ENCODE measurements at regions not wholly inside any gene's neighbourhood (a gene's known extent, or its start where the extent isn't known, plus 50 kb on each side); places are given as distances from the start of the nearest gene placed in this dataset.

DNA sequence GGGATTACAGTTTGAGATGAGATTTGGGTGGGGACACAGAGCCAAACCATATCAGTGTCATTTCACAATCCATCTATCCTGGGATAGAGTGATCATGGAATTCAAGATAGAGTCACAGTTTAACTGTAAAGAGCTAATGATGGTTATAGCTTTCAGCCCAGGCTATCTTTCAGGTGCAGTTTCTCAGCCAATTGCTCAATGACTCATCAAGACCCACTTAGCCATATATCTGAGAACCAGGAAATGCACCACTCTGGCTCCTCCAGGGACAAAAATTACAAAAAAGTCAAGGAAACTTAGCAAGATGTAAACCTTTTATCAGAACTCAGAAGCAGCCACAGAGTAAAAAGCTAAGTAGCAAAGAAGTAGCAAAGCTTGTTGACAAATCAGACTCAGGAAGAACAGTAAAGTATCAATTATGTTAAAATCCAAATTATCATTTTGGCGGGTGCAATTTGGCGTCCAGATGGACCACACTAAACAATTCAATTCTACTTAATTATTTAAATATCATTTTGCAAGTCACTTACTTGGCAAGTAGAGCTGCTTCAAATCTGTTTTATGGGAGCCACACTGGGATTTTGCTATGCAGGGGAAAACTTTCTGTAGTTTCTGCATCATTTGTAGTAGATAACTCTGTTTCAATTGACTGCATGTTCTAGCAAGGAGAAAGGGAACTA is 169.4 kb downstream of the TLE1 start:
- no peaks in the 10 kb centered on the region for H3K9me3 ChIP-seq
- ATAC-seq = no peak
- H3K27me3 ChIP-seq (ENCODE audit: insufficient read depth in 3 of 3, low read length in 2 of 3) = peaks cover 0 to 2% (median 0%) of the 10 kb centered on the region in 3 donors
- intact Hi-C loops (cut with DNase I) = loop anchor here (5.0 to 10.0 kb wide), 4 partner anchors 167 to 1087 kb away; partner anchors contain the start of gene TLE1 (in 1 of the 2)
- no peak overlapping the region for H3K27ac ChIP-seq
- H3K36me3 ChIP-seq (ENCODE audit: insufficient read depth in 1 of 2, low read depth in 1 of 2) = no peaks in the 10 kb centered on the region
- H3K4me3 ChIP-seq = no peak overlapping the region
- no peak for TF ChIP-seq CTCF (IDR thresholded peaks at IDR 0.05)
- 92 to 94% (median 93%) methylated on average over 2 of the region's 2 CpGs for WGBS, 3 donors
- no peak for DNase-seq
- H3K4me1 ChIP-seq = no peaks in the 10 kb centered on the region

- Histone ChIP-seq H3K9me3 (no peaks in the 10 kb centered on the region), H3K36me3 (ENCODE audit: insufficient read depth in 1 of 2, low read depth in 1 of 2) (no peaks in the 10 kb centered on the region), H3K4me3 (no peak overlapping the region), H3K4me1 (no peaks in the 10 kb centered on the region), H3K27me3 (ENCODE audit: insufficient read depth in 3 of 3, low read length in 2 of 3) (peaks cover 0 to 2% (median 0%) of the 10 kb centered on the region in 3 donors), H3K27ac (no peak overlapping the region)
- no peak for ATAC-seq
- 32 to 35% (median 33%) methylated on average over 2 of the region's 2 CpGs for WGBS, 3 donors
- TF ChIP-seq CTCF (IDR thresholded peaks at IDR 0.05) = no peak
- no peak for DNase-seq
- intact Hi-C loops (cut with DNase I) = loop anchor here in 1 of 2 donors (10.0 kb wide), 1 partner anchor 1087 kb away; no protein-coding TSS in a partner anchor
These were observed 171.4 kb downstream of the TLE1 start for GRCh38 chr9:81517954-81518353.

DNA sequence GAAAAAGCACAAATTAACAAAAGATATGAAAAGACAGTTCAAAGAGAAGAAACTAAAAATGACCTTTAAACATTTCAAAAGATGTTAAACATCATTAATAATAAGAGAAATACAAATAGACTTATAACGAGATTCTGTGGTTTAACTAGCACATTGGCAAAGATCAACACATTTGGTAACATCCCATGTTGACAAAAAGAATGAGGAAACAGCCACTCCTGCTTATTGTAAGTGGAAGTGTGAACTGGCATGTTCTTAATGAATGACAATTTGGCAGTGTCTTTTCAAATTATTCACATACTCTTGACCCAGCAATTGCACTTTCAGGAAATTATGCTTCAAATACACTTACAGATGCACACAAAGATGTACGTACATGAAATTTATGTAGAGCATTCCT is 176.3 kb downstream of the TLE1 start:
- DNase-seq (no peak), ATAC-seq (no peak)
- 60 to 69% (median 65%) methylated on average over 2 of the region's 2 CpGs for WGBS, 3 donors
- H3K27ac ChIP-seq = no peak overlapping the region
- intact Hi-C loops (cut with DNase I) = loop anchor here in 1 of 2 donors (10.0 kb wide), 1 partner anchor 1092 kb away; no protein-coding TSS in a partner anchor
- no peaks in the 10 kb centered on the region for H3K27me3 ChIP-seq (ENCODE audit: insufficient read depth in 3 of 3, low read length in 2 of 3)
- no peaks in the 10 kb centered on the region for H3K9me3 ChIP-seq
- H3K4me1 ChIP-seq = no peaks in the 10 kb centered on the region
- no peak overlapping the region for H3K4me3 ChIP-seq
- no peak for TF ChIP-seq CTCF (IDR thresholded peaks at IDR 0.05)
- no peaks in the 10 kb centered on the region for H3K36me3 ChIP-seq (ENCODE audit: insufficient read depth in 1 of 2, low read depth in 1 of 2)

DNA sequence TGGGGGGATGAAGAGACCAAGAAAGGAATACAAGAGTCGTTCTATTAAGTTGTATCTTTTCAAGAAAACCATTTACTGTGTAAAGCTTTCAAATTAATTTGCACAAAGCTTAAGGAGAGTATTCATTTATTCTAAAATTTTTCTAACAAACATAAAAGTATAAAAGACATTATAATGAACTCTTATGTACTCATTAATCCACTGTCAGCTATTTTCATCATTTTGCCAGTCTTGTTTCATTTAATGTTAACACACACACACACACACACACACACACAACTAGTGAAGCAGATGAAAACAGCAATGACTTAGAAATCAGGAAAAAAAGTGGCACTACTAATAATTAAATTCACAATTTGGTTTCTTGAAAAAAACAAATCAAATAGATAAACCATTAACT is 176.7 kb downstream of the TLE1 start:
- Histone ChIP-seq H3K9me3 (no peaks in the 10 kb centered on the region), H3K4me1 (no peaks in the 10 kb centered on the region), H3K27ac (no peak overlapping the region), H3K27me3 (ENCODE audit: insufficient read depth in 3 of 3, low read length in 2 of 3) (no peaks in the 10 kb centered on the region), H3K36me3 (ENCODE audit: insufficient read depth in 1 of 2, low read depth in 1 of 2) (no peaks in the 10 kb centered on the region), H3K4me3 (no peak overlapping the region)
- intact Hi-C loops (cut with DNase I) = loop anchor here in 1 of 2 donors (10.0 kb wide), 1 partner anchor 1092 kb away; no protein-coding TSS in a partner anchor
- TF ChIP-seq CTCF (IDR thresholded peaks at IDR 0.05) = no peak
- 89 to 95% (median 94%) methylated on average over 1 of the region's 1 CpG for WGBS, 3 donors
- no peak for ATAC-seq
- no peak for DNase-seq
